GM21528 (cell line): ENCODE measurements at regions not wholly inside any gene's neighbourhood (a gene's known extent, or its start where the extent isn't known, plus 50 kb on each side); places are given as distances from the start of the nearest gene placed in this dataset.

ENCODE experiments used
- ATAC-seq: cut with Tn5 transposase; IDR thresholded peaks from one replicate; pipeline ENCODE4 v1.9.1; 2021; ENCODE audit warnings: mild to moderate bottlenecking, moderate library complexity; ENCODE audit not compliant: unreplicated experiment, low FRiP score

GRCh38 chr16:48441106-48441505 lies 55.9 kb upstream of the SIAH1 start:
- no peak for ATAC-seq

DNA sequence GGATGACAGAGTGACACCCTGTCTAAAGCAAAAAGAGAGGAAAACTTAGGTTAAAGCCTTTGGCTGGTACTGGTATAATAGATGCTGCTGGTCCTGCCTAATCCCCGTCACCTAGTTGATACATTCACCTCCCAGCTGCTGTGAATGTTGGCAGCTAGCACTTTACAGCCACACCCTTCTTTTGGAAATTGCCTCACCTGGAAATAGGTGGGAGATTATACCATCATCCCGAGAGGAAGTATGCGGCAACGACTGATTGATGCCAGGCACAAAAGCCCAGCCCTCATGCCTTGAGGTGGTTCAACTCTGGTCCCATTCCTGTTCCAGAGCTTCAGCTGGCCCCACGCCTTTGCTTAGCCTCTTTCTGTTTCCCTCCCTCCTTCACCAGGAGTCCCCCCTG lies 53.2 kb upstream of the SIAH1 start:
- no peak for ATAC-seq

DNA sequence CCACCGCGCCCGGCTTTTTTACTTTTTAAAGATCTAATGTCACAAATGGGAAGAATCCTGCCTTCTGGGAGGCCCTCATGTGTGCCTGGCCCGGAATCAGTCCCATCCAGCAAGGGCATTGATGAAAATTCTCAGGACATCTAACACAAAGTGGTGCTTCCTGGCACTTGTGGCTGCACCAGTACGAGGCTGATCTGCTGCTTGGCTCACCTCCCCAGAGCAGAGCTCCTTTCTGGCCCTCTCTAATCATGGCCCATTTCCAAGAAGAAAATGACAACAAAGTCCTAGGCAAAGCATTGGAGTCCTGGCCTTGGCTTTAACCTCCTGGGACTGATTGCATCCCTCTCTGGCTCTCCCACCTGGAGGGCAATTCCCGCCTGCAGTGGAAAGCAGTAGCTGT lies 50.7 kb upstream of the SIAH1 start:
- no peak for ATAC-seq

DNA sequence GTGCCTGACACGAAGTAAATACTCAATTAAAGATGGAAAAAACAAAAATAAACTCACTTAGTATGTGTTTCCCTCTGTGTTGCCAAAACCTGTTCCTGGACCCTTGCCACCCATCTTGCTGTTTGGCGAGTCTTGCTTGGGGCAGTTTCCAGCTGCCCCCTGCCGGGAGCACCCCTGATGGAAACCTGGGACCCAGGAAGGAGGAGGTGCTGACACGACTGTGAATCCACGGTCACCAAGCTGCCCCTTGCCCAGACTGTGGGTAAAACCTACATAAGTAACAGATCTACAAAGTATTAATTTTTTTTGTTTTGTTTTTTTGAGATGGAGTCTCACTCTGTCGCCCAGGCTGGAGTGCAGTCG lies 50.1 kb upstream of the SIAH1 start:
- no peak for ATAC-seq
